H54 (cell line): ENCODE measurements at regions not wholly inside any gene's neighbourhood (a gene's known extent, or its start where the extent isn't known, plus 50 kb on each side); places are given as distances from the start of the nearest gene placed in this dataset.

Experiments used
- DNase-seq: peaks from one replicate; pipeline ENCODE4 v3.0.0; 2011; ENCODE audit warnings: low spot score, mixed read lengths; ENCODE audit not compliant: insufficient read length
- FAIRE-seq: peaks from 3 replicates; lab custom pipeline; 2011; peaks lifted over from hg19 to GRCh38; lab: Jason Lieb, UNC
- POLR2A ChIP-seq: IDR thresholded peaks from 2 replicates; pipeline ENCODE4 v1.6.1; 2011; ENCODE audit warnings: low read depth, mild to moderate bottlenecking, low read length

DNA sequence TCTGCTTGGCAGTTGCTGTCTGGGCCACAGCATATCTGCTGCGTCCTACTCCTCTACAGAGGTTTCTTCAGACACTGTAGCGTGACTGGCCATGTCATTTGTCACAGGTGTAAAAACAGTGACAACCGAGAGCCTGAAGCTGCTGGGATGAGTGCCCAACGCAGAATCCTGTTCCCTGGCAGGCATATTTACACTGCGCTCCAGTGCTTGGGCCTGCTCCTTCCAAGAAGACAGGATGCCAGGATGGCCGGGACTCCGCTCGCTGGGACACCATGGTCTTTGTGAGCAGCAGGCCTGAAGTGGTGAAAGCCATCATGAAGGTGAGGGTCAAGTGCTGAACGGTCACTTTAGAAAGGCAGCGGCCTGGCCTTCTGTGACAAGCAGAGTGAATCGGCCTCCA, 171.4 kb downstream of the EMP1 start:
- FAIRE-seq (no peak), DNase-seq (no peak)
- no peak for TF ChIP-seq POLR2A

DNA sequence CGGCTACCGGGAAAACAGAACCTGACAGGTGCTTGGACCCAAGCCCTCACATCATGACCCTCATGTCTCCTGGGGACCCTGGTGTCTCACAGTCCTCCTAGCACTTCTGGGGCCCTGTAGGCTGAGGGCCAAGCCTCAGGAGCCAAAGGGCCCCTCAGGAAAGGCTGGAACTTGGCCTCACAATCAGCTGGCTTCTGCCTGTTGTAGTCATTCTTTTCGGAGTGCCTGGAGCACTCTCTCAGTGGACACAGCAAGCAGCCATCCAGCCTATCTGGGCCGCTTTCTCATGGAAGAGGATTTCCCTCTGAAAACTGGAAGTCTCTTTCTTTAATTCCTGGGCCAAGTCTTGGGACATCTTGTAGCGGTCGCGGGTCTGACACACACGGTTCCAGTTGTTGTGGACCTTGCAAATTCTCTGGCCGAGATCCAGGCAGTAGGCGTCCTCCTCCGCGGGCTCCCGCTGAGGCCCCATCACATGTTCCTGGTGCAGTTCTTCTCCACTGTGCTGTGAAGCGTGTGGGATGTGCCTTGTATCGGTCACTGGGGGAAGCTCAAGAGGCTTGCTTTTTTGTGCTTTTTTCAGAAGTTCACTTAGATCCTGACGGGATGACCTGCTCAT, 169.3 kb downstream of the EMP1 start:
- DNase-seq: no peak
- FAIRE-seq: no peak
- no peak for TF ChIP-seq POLR2A

DNA sequence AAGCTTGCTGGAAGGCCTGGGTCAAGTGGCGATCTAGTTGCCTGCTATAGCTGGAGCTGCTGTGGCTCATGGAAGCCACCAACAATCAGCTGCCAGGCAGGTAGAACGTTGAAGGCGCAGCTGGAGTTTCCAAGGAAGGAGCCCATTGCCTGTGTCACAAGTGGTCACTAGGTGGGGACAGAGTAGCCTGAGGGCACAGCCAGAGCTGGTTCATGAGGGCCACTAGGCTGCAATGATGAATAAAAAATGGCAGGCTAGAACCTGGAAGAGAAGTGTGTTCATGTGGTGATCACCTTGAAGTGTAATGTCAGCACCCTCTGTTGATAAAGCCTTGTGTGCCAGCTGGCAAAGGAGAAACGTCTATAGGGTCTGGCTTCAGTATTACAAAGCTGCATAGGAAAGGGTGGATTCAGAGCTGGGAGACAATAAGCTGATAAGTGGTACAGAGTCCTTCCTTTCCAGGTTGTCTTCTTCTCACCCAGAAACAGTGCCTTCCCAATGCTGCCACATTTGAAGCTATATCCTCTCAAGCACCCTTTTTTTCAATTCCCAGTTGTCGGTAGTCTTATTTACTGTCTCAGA, 165.8 kb downstream of the EMP1 start:
- FAIRE-seq (peak; percentile 82), DNase-seq (peak; percentile 48)
- no peak for TF ChIP-seq POLR2A

DNA sequence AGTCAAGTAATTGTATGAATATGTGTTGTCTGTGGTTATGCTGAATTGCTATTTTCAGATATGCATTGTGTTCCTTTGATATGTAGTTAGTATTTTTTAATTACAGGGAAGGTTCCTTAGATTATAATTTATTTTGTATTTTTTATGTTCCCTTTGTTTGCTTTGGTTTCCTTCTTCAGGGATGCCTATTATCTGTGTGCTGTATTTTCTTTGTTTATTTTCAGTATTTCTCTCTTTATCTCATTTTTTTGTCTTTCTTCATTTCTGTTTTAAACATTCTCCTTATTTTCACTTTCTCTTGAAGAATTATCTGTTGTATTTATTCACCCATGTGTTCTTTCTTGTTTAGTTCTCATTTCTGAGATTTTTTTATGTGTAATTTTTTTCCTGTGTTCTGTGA, 163.1 kb downstream of the EMP1 start:
- DNase-seq (no peak), FAIRE-seq (no peak)
- no peak for TF ChIP-seq POLR2A

DNA sequence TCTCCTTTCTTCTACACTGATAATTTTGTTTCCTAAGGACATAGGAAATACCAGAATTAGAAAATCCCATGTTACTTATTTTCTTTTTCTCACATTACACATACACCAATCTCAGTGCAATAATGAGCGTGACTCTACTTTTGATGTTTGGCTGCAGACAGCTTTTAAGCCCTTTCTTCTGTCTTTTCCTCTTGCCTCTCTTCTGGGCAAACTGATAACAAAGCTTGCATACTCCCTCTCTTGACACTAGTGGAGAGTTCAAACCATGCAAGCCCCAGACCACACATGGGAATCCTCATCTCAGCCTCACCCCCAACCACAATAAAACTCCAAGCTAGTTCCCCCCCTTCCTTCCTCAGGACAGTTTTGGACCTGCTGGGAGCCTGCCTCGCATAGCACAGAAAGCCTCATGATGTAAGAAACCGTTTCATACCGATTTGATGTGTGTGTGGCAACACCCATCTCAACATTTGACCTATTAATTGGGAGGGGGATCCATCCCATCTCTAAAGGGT, 161.9 kb downstream of the EMP1 start:
- no peak for TF ChIP-seq POLR2A
- DNase-seq: no peak
- FAIRE-seq: no peak

DNA sequence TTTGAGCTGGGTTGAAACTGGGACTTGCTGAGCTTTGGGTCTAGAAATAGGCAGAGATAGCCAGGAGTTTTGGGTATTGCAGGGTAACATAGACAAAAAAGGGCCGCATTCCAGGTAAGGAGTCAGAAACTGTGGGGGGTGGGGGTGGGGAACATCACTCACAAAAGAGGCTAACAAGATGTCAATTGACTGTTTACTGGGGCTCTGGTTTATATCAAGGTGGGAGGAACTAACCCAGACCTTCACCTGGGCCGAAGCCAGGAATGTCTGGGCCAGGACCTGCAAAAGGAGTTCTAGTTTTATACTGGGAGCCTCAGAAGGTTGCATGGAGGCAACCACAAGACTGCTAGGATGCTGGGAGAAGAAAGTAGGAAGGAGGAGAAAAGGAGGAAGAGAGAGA, 154.4 kb downstream of the EMP1 start:
- no peak for TF ChIP-seq POLR2A
- FAIRE-seq (no peak), DNase-seq (no peak)

DNA sequence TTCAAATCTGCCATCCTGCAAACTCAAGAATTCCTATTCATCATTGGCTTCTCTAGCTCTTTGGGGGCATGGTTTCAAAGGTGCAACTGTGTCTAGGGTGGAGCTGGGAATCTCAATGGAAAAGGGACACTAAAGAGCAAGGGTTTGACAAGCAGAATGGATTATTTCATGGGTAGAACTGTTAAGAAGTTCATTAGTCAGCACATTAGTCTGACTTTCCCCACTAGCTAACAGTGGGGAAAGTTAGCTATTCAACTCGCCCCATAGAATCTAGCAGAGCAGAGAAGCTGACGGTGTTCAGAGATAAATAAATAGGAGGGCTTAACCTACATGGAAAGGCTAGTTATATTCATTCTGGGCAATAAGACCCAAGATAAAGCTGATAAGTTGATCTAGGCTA, 153.9 kb downstream of the EMP1 start:
- no peak for TF ChIP-seq POLR2A
- DNase-seq (no peak), FAIRE-seq (no peak)

DNA sequence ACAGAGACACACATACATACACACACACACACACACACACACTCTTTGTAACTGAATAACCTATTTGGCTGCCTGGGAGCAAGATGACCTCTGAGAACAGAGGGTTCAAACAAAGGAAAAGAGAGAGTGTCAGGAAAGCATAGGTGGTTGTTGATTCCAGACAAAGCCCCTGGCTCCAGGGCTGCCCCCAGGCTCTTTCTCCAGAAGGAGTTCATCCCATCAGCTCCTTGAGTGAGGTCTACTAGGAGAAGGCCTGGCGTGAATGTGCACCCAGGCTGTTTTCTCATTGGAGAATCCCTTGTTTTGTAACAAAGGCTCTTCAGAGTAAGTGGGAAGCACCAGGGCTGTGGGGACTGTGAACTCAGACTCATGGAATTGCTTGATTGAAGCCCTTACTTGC, 151.9 kb downstream of the EMP1 start:
- DNase-seq (no peak), FAIRE-seq (no peak)
- TF ChIP-seq POLR2A: no peak

DNA sequence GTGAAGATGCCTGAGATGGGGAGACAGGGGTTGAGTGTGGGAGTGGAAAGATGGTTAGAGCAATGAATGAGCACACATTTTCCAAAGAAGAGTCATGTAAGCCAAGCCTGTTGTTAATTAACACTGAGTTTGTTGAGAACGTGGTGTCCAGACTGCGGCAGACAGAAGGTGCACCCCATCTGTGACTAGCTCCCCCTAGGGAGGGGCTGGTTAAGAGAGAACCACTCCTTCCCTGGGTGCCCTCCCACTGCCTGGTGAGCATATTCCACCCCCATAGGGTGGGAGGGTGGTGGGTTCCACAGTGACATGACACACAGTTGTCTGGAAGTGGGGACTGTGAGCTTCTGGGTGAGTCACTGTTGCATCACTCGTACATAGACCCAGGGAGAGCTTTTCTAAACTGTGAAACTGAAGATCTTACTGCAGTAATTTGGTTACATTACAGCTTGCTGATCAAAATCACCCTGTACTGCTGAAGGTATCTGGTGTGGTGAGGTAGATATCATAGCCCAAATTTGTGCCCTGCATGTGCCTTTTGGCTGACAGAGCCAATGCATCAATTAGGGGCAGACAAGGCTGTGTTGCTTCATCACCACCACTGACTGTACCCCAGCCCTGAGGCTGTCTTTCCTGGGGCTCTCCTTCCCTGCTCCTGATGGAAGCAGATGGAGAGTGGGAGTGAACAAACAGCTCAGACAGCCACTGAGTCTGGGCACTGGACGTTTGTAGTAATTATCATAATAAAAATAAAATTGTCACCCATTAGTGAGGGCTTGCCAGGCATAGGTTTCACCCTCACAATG, 150.9 kb downstream of the EMP1 start:
- TF ChIP-seq POLR2A: no peak
- DNase-seq (no peak), FAIRE-seq (no peak)

DNA sequence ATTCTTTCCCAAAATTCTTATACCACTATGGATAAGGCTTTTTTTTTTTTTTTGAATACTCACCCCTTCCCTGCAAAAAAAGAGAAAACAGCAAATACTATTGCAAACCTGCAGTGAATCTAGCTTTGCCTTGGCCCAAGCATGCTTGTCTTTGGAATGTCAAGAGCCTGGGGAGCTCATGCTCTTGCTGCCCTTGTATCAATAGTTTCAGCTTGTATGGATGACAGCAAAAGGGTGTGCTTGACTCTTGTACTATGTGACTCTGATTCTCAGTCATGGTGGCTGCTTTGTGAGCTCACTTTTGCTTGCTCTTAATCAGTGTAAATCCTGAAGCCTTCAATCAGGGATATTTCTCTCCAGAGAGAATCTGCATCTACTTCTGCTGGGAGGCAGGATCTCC, 149.2 kb downstream of the EMP1 start:
- no peak for FAIRE-seq
- TF ChIP-seq POLR2A: no peak
- DNase-seq: no peak

DNA sequence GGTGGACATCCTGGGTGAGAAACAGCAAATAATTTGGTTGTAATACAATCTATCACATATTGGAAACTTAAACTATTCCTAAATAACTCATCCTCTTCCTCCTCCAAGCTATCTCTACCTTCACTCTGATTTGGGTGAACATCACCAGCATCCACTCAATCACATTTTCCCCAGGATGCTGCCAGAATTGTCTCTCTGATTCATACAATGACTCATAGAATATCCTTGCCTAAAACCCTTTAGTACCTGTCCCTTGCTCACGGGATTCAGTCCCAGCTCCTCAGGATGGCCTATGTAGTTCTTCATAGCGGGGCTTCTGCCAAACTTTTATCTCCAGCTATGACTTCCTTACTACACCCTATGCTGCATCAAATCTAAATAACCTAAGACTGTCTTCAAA, 146.8 kb downstream of the EMP1 start:
- no peak for TF ChIP-seq POLR2A
- FAIRE-seq (no peak), DNase-seq (no peak)

DNA sequence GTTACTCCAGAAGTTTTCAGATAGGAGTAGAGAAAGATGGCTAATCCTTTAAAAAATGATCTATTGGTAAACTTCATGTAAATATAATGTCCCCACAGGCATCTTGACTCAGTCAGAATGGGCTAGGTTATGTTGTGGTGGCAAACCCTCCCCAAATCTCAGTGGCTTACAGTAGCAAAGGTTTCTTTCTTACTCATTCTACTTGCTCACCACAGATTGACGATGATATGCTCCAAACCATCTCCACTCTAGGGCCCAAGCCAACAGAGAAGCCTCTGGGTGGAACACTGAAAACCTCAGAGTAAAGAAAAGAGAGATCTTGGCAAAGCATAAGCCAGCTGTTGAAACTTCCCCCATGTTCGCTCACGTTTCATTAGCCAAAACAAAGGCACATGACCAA, 146.4 kb downstream of the EMP1 start:
- FAIRE-seq: no peak
- DNase-seq: no peak
- no peak for TF ChIP-seq POLR2A

DNA sequence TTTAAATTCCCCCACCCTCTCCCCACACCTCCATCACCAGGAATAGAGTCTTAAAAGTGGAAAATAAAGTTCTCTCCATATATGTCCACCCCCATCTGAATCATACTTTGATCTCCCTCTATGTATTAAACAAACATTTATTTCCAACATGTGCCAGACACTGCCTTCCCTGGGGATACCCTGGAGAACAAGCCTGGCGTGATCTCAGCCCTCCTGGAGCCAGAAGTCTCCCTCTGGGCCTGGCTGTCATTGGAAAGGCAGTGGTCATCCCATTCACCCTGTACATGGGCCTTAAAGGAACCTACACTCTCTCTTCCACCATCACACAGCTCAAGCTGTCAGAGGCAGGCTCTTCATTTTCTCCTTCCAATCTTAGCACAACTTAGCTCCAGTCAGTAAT, 143.6 kb downstream of the EMP1 start:
- no peak for TF ChIP-seq POLR2A
- FAIRE-seq (no peak), DNase-seq (no peak)

DNA sequence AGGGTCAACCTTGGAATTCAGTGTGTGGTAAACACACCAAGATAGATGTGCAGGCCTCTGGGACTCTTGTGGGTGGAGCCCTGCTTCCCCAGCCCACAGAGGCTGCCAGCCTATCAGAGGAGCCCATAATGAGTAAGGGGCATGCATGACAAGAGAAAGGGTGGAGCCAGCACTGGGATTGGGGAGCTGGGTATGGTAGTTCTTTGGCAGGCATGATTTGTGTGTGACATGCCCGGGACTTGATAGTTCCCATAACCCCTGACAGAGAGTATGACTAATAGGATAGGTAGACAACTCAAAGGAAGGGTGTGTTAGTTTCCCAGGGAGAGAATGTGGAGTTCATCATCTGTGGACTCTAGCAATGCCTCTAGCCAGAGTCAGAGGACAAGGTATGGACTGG, 143.0 kb downstream of the EMP1 start:
- DNase-seq (no peak), FAIRE-seq (no peak)
- no peak for TF ChIP-seq POLR2A
